ENCODE measurements at regions not wholly inside any gene's neighbourhood (a gene's known extent, or its start where the extent isn't known, plus 50 kb on each side); places are given as distances from the start of the nearest gene placed in this dataset.

DNA sequence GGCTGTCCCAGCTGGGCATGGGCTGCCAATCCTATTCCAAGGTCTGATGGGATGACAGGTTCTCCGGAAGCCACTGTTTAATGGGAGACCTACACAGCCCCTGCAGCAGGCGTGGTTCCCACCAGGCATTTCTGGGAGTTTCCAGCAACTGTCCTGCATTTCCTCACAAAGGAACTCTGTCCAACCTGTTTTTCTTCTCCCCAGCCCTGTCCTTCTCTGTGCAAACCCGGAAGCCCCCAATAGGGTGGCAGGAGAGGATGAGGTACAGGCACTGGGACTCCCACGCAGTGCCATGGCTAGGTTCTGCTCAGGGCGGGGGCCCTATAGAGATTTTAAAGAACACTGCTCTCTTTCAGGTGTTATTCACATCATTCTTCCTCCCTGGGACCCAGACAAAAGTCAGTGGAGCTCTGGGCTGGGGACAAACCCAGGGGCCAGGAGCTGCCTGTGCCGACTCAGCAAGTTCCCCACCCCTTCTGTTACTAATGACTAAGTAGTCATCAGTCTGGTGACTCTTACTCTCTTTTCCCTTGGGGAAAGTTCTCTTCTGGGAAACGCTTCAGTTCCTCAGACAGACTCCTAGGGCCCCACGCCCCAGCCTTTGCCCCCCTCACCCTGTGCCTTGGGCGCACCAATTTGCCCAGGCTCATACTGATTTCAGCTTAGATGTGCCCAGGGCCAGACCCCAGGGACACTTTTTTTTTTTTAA lies 97.7 kb downstream of the CD47 start:
- no peak for DNase-seq

DNA sequence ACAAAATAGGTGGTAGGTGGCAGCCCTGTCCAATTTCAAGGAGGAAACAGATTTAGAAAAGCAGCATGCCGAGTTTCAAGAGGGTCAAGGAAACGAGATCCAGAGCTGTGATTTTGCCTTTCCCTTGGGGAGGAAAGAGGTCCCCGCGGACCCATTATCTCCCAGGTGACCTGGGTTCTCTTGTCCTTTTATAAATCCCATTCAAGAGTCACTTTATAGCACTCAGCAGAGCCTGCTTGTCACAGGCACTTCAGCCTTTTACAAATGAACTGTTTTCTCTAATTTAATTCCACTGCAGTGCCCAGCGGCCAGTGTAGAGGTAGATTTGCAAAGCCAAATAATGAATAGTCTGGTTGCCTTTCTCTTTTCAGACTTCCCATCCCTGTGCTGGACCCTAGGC lies 99.9 kb downstream of the CD47 start:
- DNase-seq = no peak

DNA sequence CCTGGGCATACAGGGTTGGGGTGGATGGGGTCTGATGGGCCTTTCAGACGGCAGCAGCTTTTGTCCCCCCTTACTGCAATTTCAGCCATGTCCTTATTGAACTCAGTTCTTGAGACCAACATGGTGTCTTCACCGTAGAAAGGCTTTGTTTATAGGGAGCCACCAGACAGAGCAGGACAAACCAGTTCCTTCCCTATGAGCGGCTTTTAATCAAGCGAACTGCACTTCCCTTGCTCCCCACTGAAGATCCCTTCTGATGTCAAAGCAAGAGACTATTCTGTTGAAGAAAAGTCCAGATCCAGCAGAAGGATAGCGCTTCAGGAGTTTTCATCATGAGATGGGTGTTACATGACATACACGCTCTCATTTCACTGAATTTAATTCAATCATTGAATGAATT lies 100.4 kb downstream of the CD47 start:
- DNase-seq = no peak

DNA sequence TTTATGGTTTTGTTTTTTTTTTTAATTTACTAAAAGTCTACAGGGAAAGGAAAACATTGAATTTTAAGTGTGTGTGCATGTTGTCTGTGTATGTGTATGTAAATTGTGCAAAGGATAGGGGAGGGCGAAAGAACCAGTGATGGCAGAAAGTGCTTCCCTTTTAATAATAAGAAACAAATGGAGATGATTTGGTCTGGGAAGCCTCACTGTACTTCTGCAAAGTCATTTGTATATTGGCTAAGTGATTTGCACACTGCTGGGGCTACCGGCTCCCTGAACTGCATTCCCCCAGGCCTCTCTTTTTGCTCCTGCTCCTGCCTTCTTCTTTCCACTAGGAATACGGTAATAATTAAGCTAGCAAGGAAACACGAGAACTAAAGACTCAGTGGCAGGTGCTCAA lies 101.2 kb downstream of the CD47 start:
- no peak for DNase-seq

DNA sequence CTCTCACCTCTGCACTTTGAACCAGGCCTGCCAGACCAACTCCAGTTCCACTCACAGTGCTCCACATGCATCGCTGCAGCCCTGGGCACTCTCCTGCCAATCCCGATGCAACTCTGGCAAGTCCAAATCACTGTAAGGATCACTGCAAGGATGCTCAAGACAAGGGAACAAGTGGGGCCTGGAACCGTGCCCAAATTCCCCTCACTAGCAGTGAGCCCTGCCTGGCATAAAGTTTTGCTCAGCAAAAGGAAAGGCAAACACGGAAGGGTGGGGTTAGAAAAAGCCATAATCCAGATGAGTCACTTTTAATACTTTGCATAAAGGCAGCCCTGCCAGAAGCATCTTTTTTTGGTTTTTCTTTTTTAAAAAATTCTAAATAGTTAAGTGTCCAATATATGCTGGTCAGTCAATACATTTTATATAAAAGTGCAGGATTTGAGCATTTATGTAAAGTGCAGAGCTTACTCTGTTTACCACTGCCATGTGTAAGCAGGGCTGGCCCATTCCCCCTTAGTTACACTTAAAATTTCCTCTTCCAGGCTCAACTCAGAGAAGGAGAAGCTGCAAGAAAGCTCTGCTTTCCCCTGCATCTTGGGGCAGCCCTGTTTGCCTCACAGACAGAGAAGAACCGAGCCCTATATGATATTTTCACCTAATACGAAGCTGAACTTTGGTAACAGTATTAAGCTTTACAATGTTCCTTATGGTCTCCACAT lies 102.2 kb downstream of the CD47 start:
- no peak for DNase-seq

DNA sequence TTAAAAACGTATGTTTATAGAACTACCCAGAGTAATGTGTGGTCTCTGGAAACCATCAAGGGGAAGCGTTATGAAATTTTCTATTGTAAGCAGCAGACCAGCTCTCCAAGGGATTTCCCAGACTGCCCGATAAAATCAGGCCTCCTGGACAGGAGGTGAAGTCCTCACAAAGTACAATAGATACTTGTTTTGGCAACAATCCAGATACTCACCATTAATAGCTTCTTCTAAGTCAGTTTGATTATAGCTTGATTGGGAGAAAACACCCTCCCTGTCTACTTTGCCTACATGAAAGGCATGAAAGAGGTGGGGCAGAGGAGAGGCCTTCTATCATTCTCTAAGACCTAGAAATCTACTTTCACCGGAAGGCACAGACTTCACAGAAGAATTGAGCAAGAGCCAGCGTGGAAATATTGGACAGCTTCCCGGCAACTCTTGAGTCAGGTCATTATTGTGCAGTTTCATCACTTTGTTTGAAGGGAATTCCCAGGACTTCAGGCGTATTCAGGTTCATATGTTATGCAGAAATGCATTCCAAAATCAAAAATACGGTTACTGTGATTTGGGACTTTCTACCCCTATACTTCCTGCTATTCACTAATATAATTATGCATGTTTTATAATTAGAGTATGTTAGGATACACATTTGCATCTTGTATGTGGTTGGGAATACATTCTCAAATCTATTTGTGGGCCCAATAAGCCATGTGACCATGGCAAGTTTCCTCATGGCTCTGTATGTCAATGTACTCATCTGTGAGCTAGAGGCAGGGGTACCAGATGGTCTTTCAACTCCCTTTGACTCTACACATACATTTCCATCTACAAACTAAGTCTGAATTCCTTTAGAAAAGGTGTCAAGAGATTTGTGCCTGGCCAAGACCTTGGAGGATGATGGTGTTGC lies 103.5 kb downstream of the CD47 start:
- no peak for DNase-seq

DNA sequence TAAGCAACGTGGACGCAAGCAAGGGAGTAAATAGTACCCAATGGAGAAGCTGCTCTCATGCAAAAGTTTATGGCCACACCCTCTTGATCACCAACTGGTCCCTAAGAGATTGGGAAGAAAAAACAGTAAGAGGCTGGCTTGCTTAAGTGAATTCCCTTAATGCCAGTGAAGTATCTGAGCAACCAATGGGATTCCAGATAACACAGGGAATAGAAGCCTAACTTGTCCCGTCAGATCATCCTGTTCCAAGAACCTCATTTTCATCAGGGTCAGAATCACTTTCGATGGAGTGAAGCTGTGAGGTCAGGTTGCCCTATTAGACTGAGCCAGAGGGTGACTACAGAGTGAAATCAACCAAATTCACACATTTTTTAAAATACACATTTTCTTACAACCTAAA lies 104.3 kb downstream of the CD47 start:
- no peak for DNase-seq

DNA sequence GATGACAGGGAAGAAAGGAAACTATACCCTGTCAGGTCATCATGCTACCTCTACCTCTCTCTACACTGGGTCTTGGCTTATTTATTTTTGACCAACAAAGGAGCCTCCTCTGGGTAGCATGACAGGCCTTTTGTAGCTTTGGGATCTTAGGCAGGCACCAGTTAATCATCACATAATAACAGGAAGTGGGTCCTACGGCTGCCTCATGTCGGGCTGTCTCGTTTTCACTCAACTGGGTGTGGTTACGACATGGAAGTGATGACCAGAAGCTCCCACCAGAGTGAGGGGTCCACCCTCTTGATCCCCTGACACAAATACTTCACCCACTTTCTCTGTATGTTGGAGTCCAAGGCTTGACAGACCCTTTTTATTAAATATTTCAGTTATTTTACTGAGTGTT lies 105.3 kb downstream of the CD47 start:
- DNase-seq = no peak

DNA sequence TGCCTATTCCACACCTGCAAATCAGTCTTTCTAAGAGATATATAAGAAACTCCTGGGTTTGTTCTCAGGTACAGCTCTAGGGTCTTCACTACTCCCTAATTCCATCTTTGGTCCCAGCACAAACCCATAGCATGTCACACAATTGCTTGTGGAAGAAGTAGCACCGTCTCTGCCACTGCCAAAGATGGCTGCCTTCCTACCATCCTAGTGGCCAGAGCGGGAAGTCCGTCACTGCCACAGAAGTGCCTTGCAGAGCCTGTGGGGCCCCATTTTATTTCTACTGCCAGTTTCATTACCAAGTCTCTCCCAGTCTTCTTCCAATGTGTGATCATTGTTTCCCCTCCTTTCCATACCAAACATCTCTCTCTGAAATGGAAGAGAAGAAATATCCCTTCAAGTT lies 107.6 kb downstream of the CD47 start:
- no peak for DNase-seq

DNA sequence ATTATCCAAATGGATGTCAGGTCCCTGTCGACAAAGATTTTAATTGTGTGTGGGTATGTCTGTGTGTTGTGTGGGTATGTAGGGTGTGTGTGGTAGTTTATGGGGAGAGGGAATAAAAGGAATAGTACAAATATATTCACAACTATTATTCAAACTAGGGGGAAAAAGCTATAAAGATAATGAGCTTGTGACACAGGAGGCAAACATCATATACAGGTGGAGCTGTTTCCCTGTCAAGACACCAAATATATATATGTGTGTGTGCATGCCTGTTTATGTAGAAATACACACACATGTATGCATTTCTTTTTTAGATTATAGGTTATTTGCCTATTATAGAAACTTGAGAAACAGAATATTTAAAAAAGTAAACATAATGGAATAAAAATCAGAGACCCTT lies 108.7 kb downstream of the CD47 start:
- DNase-seq = no peak

DNA sequence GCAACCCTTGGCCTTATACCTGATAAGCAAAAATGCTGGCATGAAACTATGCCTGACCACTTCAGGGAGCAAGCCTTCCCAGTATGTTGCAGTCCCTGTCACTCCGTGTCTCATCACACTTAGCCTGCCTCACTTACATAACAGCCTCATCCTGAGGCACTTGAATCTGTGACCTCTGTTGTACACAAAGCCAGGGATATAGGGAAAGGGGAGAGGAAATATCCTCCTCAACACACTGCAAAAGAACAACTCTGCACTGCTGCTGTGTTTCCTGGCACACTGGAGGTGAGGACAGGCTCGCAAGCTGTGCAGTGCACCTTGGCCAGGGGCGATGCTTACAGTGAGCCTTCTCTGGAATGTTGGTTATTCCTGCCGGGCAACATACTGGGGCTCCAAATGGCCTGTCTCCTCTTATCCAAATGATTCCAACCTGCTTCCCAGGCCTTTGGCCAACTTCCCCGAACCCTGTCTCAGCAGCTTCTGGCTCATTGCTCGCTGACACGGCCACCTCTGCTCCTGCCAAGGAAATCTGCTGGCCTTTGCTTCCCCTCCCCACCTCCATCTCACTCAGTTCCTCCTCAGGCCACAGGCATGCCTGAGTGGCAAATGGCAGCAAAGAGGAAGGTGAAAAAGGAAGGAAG lies 109.2 kb downstream of the CD47 start:
- no peak for DNase-seq

DNA sequence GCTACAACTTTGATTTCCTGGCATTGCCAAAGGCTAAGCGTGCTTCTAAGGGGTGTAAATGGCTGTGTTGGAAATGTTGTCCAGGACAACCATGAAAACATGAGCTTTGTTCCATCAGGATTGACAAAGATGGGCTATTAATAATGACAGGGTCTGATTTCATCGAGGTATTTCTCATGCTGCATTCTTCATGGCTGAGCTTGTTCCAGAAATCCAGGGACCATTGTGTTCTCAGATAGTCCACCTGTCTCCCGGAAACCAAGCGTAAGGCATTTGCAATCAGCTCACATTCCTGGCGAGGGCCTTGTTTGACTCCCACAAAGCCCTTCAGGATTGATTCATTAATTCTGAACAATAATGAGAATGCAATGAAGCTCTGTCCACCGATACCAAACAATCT lies 111.3 kb downstream of the CD47 start:
- no peak for DNase-seq

DNA sequence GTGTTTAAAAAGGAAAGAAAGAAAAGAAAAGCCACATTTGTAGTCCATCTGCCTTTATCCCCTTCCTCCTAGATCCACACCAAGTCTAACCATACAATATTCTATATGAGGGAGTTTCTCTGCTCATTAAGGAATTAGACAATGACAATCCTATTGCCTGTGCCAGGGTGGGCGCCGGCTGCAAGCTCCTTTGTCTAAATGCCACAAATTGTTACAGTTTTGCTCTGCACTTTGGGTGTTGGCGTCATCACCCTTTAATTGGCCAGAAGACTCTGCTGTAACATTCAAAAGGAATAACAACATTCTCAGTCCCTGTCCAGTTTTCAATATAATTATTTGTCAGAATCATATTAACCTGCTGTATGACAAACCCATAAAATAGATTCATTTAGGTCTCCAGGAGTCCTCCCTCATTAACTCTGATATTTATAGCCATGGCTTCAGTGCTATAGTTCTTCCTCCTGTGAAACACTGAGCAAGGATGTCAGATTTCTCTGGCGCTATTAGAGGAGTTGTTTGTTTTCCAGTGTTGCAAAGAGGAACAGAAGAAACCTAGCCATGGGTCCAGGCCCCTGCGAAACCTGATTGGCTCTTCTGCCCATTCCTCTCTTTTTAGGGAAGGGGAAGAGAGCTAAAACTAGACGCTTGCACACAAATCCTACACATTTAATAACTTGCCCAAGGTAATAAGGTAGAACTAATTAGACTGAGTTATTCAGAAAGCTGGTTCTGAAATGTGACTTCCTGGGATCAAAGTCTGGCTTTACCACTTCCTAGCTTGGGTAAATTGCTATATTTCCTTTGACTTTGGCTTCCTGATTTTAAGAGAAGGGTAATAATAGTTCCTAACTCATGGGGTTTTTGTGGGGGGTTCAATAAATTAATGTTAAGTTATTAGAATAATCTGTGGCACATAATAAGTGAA lies 112.4 kb downstream of the CD47 start:
- DNase-seq = no peak

DNA sequence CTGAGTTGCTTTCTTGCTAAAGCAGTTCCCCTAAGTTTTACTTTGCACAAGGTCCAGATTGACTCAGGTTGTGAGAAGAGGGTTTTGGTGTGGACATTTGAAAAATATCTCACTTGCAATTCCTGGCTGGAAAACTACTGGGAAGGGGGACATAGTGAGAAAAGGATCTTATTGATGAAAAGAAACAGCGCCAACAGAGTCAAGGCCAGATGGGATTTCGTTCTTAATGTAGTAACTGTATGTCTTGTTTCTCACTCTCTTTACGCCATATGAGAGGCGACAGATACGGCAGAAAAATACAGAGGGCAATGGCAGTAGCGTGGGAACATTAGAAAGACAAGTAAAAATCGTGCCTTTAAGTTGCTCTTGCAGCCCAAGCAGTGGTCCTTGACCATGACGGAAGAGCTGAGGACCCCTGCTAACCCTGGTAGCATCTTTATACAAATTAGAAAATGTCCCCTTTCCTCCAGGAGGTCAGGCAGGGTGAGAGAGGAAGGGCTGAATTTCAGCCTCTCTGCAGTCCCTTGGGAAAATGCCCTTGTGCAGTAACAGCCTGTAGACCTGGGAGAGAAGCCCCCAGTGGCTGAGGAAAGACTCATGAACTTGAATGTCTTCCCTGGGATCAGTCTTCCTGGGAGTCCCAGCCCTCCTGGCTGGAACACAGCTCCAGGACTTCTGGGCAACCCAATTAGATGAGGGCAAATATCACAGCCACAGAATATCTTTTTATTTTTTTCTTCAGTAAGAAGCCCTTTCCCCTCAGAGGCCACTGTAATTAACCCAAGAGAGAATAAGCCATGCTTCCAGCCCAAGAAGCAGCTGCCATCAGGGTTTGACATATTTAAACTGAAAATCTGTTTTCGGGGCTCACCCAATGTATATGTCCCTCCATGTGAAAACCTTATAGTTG lies 113.4 kb downstream of the CD47 start:
- DNase-seq = no peak

DNA sequence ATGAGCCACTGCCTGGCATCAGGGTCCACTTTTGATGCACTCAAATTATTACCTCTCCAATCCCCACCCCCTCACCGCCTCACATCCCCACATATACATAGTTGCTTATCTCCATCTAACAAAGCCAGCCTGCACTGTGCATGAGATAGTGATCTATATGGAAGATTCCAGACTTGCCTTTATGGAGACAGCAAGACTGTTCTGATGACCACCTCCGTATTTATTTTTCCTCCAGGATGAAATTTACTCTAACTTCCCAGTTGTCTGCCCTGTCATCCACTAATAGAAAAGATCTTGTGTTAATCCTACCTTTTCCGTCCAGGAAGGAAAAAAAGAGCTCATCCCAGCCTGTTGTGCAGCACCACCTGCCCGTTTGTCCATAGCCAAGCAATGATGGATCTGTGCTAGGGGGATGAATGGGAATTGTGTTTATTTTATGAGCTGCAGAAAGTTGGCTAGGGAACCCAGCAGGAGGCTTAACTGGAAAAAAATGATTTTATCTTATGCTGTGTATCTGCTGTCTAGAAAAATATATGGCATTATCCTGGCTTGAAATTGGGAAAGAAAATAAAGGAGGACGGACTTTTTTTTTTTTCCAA lies 114.5 kb downstream of the CD47 start:
- no peak for DNase-seq

DNA sequence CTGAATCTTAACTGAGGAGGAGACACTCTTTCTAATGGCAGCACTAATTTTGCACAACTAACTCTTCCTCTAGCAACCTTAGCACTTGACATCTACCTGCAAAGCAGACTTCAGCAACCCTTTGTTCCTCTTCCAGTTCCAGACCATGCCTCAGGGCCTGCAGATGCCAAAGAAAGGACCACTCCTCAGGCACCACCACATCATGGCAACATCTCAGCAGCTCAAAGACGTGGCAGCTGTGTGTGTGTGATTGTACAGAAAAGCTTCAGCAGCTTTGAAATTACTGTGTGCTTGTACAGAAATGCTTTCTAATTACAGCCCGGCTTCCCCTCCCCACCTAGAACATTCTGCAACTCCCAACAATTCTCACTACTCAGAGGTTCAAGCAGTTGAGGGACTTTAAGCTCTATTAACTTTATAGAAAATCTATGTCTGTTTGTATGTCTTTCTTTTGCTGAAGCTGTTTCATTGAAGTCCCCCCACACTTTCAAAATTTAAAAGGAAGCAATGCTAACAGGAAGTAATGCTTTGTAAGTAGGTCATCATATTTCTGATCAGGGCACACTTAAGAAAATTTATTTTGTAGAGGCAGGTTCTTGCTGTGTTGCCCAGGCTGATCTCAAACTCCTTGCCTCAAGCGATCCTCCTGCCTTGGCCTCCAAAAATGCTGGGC lies 115.2 kb downstream of the CD47 start:
- no peak for DNase-seq

DNA sequence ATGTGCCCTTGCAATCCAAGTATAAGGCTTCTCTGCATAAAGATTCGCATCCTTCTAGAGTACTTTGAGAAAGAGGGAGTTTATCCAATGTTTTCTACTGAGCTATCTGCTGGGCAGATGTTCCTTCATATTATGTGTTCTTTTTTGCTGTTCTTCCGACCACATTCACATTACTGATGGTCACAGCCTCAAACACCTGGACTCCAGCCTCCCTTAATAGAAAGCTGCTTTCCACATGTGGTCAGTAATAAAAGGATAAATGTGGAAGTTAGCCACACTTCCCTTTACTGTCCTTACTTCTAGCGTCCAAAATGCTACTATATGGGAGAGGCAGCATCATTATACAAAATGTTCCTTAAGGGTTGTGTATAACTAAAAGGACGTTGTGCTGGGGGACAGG lies 116.9 kb downstream of the CD47 start:
- DNase-seq = no peak

DNA sequence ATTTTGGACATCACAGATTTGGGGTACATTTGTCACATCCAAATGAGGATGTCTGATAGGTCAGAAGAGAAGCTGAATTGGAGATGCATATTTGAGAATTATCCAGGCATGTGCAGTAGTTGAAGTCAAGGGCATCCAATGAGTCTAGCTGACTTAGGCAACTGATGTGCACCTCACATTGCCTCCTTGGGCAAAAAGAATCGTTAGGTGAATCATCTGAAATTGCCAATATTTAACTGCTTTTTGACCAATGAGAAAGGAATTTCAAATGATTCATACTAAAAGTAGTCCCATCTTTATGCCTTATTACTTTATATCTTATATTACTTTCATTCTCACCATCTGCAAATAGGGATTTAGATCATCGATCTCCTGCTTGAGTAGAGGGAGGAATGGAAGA lies 117.7 kb downstream of the CD47 start:
- no peak for DNase-seq

DNA sequence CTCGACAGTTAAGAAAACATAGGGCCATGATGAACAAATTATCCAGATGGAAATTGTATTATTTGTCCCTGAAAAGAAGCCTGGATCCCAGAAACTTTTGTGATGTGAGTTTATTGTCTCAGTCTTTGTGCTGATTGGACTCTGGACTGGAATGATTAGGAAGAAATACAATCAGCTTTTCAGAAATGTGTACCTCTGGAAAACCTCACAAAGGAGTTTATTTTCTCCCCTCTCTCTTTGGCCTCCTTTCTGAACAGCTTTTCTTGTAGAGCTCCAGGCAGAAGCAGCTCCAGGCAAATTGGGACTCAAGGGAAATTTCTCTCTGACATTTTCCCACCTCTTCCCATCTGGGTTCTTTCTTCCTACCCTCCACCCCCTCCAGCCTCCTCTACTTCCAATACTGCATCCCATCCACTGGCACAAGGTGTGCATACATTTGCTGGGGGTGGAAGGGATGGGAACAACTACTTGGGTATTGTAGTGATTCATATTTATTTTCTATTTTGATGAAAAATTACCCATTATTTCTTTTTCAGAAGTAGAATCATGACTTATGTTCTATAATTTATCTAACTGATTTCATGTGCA lies 119.7 kb downstream of the CD47 start:
- DNase-seq = no peak
